ENCODE measurements at regions not wholly inside any gene's neighbourhood (a gene's known extent, or its start where the extent isn't known, plus 50 kb on each side); places are given as distances from the start of the nearest gene placed in this dataset.
A peak's percentile ranks its signal among the peaks of the same experiment; 100 is the strongest.

GRCh38 chr21:35727830-35728229, 332.5 kb downstream of the SETD4 start:
- Histone ChIP-seq H3K36me3 (no peaks in the 10 kb centered on the region), H3K4me3 (no peak overlapping the region), H3K9me3 (no peaks in the 10 kb centered on the region), H3K27me3 (no peaks in the 10 kb centered on the region), H3K27ac (no peak overlapping the region), H3K4me1 (no peaks in the 10 kb centered on the region)
- 45 to 50% methylated on average over 2 of the region's 2 CpGs for WGBS, 2 donors
- intact Hi-C loops (cut with DNase I), result no loop called here
- ATAC-seq, result no peak
- no peak for DNase-seq
- no peak for TF ChIP-seq CTCF (IDR thresholded peaks at IDR 0.05)
- no peak for FAIRE-seq

GRCh38 chr21:35724156-35724555, 336.2 kb downstream of the SETD4 start:
- FAIRE-seq, result no peak
- no peak for ATAC-seq

GRCh38 chr21:35721701-35722100, 338.6 kb downstream of the SETD4 start:
- Histone ChIP-seq H3K27me3 (no peaks in the 10 kb centered on the region), H3K27ac (no peak overlapping the region), H3K4me1 (peaks cover 3 to 31% (median 20%) of the 10 kb centered on the region in 3 donors), H3K4me3 (no peak overlapping the region), H3K36me3 (no peaks in the 10 kb centered on the region), H3K9me3 (no peaks in the 10 kb centered on the region)
- ATAC-seq (no peak), DNase-seq (no peak), FAIRE-seq (no peak)
- TF ChIP-seq CTCF (IDR thresholded peaks at IDR 0.05), result no peak
- intact Hi-C loops (cut with DNase I), result no loop called here
- WGBS, 2 donors, result 40 to 53% methylated on average over 4 of the region's 4 CpGs

More at GRCh38 chr21:35724156-35724555, 336.2 kb downstream of the SETD4 start:
- intact Hi-C loops (cut with DNase I), result no loop called here
- TF ChIP-seq CTCF (IDR thresholded peaks at IDR 0.05), result no peak
- Histone ChIP-seq H3K36me3 (no peaks in the 10 kb centered on the region), H3K4me1 (peaks cover 0 to 13% (median 11%) of the 10 kb centered on the region in 3 donors), H3K27ac (no peak overlapping the region), H3K27me3 (no peaks in the 10 kb centered on the region), H3K4me3 (no peak overlapping the region), H3K9me3 (no peaks in the 10 kb centered on the region)
- 72 to 80% methylated on average over 4 of the region's 4 CpGs for WGBS, 2 donors
- DNase-seq, result no peak

GRCh38 chr21:35720208-35720731, 340.1 kb downstream of the SETD4 start:
- Histone ChIP-seq H3K27me3 (no peaks in the 10 kb centered on the region), H3K36me3 (no peaks in the 10 kb centered on the region), H3K4me1 (peaks cover 3 to 31% (median 20%) of the 10 kb centered on the region in 3 donors), H3K9me3 (no peaks in the 10 kb centered on the region), H3K4me3 (peak overlapping the region in 3 of 4 donors; percentile 1 to 37 (median 21)), H3K27ac (peak overlapping the region; percentile 24 to 70 (median 46))
- DNase-seq (peak in 1 of 6 donors; percentile 21), ATAC-seq (peak; percentile 55 to 74 (median 64)), FAIRE-seq (no peak)
- no peak for TF ChIP-seq CTCF (IDR thresholded peaks at IDR 0.05)
- intact Hi-C loops (cut with DNase I), result no loop called here
- 10 to 11% methylated on average over 6 of the region's 6 CpGs for WGBS, 2 donors

- intact Hi-C loops (cut with DNase I), result no loop called here
- no peak for TF ChIP-seq CTCF (IDR thresholded peaks at IDR 0.05)
- no peaks in the 10 kb centered on the region for H3K27me3 ChIP-seq
- WGBS, 2 donors, result 13 to 14% methylated on average over 1 of the region's 1 CpG
- no peak for DNase-seq
- peak overlapping the region in 2 of 4 donors; percentile 21 to 37 for H3K4me3 ChIP-seq
- FAIRE-seq, result no peak
- peak overlapping the region in 3 of 4 donors; percentile 36 to 70 (median 55) for H3K27ac ChIP-seq
- H3K36me3 ChIP-seq, result no peaks in the 10 kb centered on the region
- H3K9me3 ChIP-seq, result no peaks in the 10 kb centered on the region
- H3K4me1 ChIP-seq, result peaks cover 3 to 31% (median 20%) of the 10 kb centered on the region in 3 donors
- peak; percentile 31 to 65 (median 55) for ATAC-seq
Observed at GRCh38 chr21:35719080-35719479, 341.2 kb downstream of the SETD4 start.

Data from pancreas (tissue), 10 donors.